Right cardiac atrium (tissue), 5 donors: ENCODE measurements at regions not wholly inside any gene's neighbourhood (a gene's known extent, or its start where the extent isn't known, plus 50 kb on each side); places are given as distances from the start of the nearest gene placed in this dataset.

Experiments used
- ATAC-seq, 2 donors: fragments of 200-7000 bp; cut with Tn5 transposase; one replicate each; pipeline versions ENCODE4 v1.8.0 to v1.9.1; 2020; ENCODE audit warnings: moderate library complexity in 2 of 2, mild to moderate bottlenecking in 1 of 2
- DNase-seq, 3 donors: peaks; one replicate each; pipeline ENCODE4 v3.0.0-alpha.2; 2020
- H3K27ac ChIP-seq: one replicate; pipeline ENCODE4 v1.5.1; 2013; ENCODE audit warnings: mild to moderate bottlenecking, low read length, control low read depth, moderate library complexity
- H3K27me3 ChIP-seq: one replicate; pipeline ENCODE4 v1.6.1; 2013; ENCODE audit not compliant: control insufficient read depth, insufficient read depth
- H3K4me1 ChIP-seq: one replicate; pipeline ENCODE4 v1.6.1; 2013; ENCODE audit warnings: low read length; ENCODE audit not compliant: control insufficient read depth, insufficient read depth
- H3K4me3 ChIP-seq: one replicate; pipeline ENCODE4 v1.5.1; 2013; ENCODE audit warnings: low read length, control low read depth
- H3K9me3 ChIP-seq: one replicate; pipeline ENCODE4 v1.6.1; 2013; ENCODE audit warnings: low read length; ENCODE audit not compliant: control insufficient read depth
- WGBS: extraction: QIAGEN DNeasy Blood & Tissue Kit; methylation state at CpG from one replicate; pipeline ENCODE4 v1.1.7; 2013; 5-methylcytosine and 5-hydroxymethylcytosine counted together
- intact Hi-C, 4 donors: fragments of 100-400 bp; cut with DNase I; formaldehyde crosslinking; loops; one replicate each; pipeline versions ENCODE4 v1.11.0 to v1.14.0; 2022 to 2023
- donor health status: healthy with polysubstance abuse.
- donor health status: DM: no; HTN: yes; CAD: no.
- donor health status: DM: no; HTN: no; CAD: no.
- donor health status: DM: no; HTN: yes; CAD: no; lungs with severe emphysema.
- donor health status: DM: yes; HTN: yes; CAD: no.

GRCh38 chr14:35988550-35988949 lies 162.4 kb downstream of the BRMS1L start:
- 87% methylated on average over 7 of the region's 7 CpGs for WGBS
- ATAC-seq: no peak
- DNase-seq: no peak
- H3K27ac ChIP-seq: no peak overlapping the region
- no peaks in the 10 kb centered on the region for H3K27me3 ChIP-seq
- intact Hi-C loops: no loop called here
- H3K4me3 ChIP-seq: no peak overlapping the region
- H3K4me1 ChIP-seq: no peaks in the 10 kb centered on the region
- no peaks in the 10 kb centered on the region for H3K9me3 ChIP-seq

- WGBS: 76% methylated on average over 3 of the region's 3 CpGs
- ATAC-seq: no peak
These were observed 161.6 kb downstream of the BRMS1L start for GRCh38 chr14:35987731-35988130.

GRCh38 chr14:35986219-35986573 lies 160.1 kb downstream of the BRMS1L start:
- ATAC-seq: no peak
- no peak for DNase-seq
- H3K9me3 ChIP-seq: no peaks in the 10 kb centered on the region
- no peaks in the 10 kb centered on the region for H3K4me1 ChIP-seq
- H3K27me3 ChIP-seq: no peaks in the 10 kb centered on the region
- H3K27ac ChIP-seq: no peak overlapping the region
- WGBS: 83% methylated on average over 2 of the region's 2 CpGs
- H3K4me3 ChIP-seq: no peak overlapping the region
- intact Hi-C loops: no loop called here

More at GRCh38 chr14:35987731-35988130, 161.6 kb downstream of the BRMS1L start:
- Histone ChIP-seq H3K4me3 (no peak overlapping the region), H3K27me3 (no peaks in the 10 kb centered on the region), H3K4me1 (no peaks in the 10 kb centered on the region), H3K9me3 (no peaks in the 10 kb centered on the region), H3K27ac (no peak overlapping the region)
- DNase-seq: no peak
- intact Hi-C loops: no loop called here

DNA sequence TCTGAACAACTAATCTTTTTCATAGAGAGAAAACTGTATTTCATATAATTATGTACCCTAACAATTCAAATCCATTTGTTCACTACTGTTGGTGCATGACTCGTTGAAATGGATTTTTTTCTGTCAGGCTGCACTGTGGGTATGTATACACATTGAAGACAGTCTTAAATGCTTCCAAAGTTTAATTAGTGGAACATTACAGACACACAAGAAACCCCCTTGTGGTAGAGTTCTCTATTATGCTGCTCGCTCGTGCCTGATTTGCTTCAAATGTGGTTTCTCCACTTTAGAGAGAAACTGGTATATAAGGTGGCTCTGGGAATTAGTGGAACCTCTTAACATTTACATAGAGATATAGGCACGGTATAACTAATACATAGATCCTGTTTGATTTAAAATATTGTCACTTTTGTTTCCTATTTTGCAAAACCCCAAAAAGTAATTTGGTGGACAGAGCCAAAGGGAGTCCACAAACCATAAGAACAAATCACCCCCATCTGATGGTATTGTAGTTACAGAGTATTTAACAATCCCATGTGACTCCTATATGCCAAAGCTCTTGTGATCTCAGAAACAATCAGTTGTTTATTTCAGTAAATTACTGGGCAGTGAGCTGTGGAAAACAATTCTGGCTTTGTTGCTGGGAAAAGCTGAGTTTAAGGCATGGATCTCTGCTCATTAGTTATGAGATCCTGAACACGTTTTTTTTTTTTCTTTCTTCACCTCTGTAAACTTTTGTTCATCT lies 159.5 kb downstream of the BRMS1L start:
- Histone ChIP-seq H3K4me3 (no peak overlapping the region), H3K27me3 (no peaks in the 10 kb centered on the region), H3K9me3 (no peaks in the 10 kb centered on the region), H3K4me1 (no peaks in the 10 kb centered on the region), H3K27ac (no peak overlapping the region)
- WGBS: 56% methylated on average over 5 of the region's 5 CpGs
- ATAC-seq (no peak), DNase-seq (no peak)
- intact Hi-C loops: no loop called here

DNA sequence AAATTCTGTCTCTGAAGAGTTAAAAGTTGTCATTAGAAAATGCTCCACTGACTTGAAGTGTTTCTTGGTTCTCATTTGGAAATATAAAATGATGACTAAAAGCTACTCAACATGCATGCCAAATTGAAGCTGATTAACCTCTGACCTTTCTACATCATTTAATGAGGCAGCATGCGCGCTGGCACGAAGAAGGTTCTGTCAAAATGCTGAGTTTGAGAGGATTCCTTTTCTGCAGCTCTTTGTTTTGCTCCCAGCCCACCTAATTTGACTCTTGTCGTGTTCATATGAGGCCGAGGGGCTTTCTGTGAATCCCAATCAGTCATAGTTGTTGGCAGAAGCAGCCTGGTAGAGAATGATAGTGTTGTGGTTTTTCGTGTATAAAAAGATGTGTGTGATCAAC lies 153.4 kb downstream of the BRMS1L start:
- ATAC-seq (no peak), DNase-seq (no peak)
- Histone ChIP-seq H3K4me3 (no peak overlapping the region), H3K9me3 (no peaks in the 10 kb centered on the region), H3K27me3 (no peaks in the 10 kb centered on the region), H3K27ac (no peak overlapping the region), H3K4me1 (no peaks in the 10 kb centered on the region)
- intact Hi-C loops: no loop called here
- WGBS: 73% methylated on average over 6 of the region's 6 CpGs

- no peak overlapping the region for H3K27ac ChIP-seq
- DNase-seq (no peak), ATAC-seq (no peak)
- intact Hi-C loops: no loop called here
- no peaks in the 10 kb centered on the region for H3K9me3 ChIP-seq
- H3K4me1 ChIP-seq: no peaks in the 10 kb centered on the region
- WGBS: 85% methylated on average over 5 of the region's 6 CpGs
- H3K4me3 ChIP-seq: no peak overlapping the region
- no peaks in the 10 kb centered on the region for H3K27me3 ChIP-seq
These were observed 152.4 kb downstream of the BRMS1L start for GRCh38 chr14:35978561-35978960.

DNA sequence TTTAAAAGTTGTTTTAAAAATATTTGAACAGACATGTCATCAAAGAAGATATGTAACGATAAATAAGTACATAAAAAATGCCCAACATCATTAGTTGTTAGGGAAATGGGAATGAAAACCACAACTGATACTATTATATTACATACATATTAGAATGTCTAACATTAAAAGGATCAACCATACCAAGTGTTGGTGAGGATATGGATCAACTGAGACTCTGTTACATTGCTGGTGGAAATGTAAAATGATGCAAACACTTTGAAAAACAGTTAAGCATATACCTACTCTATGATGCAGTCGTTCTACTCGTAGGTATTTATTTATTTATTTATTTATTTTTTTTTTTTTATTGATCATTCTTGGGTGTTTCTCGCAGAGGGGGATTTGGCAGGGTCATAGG lies 149.7 kb downstream of the BRMS1L start:
- ATAC-seq (no peak), DNase-seq (no peak)
- Histone ChIP-seq H3K4me3 (no peak overlapping the region), H3K9me3 (no peaks in the 10 kb centered on the region), H3K4me1 (no peaks in the 10 kb centered on the region), H3K27me3 (no peaks in the 10 kb centered on the region), H3K27ac (no peak overlapping the region)
- WGBS: 93% methylated on average over 4 of the region's 4 CpGs
- intact Hi-C loops: no loop called here

DNA sequence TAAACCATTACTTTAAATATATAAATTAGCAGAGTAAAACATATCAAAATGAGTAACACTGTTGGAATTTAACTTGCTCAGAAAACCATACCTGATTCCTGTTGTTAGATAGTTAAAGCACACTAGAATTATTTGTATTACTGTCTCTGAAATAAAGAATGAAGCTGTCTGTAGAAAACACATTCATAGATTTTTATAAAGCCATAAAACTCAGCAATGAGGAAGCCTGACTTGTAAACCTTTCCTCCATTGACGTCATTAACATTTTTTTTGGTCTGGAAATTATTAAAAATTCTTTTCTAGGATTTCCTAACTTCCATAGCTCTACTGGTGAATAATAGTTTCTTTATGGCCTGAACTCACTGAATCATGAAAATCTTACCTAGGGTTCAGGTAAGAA lies 147.6 kb downstream of the BRMS1L start:
- DNase-seq (no peak), ATAC-seq (no peak)
- no peaks in the 10 kb centered on the region for H3K27me3 ChIP-seq
- intact Hi-C loops: no loop called here
- no peak overlapping the region for H3K4me3 ChIP-seq
- WGBS: 69% methylated on average over 1 of the region's 1 CpG
- no peaks in the 10 kb centered on the region for H3K9me3 ChIP-seq
- H3K4me1 ChIP-seq: no peaks in the 10 kb centered on the region
- no peak overlapping the region for H3K27ac ChIP-seq

DNA sequence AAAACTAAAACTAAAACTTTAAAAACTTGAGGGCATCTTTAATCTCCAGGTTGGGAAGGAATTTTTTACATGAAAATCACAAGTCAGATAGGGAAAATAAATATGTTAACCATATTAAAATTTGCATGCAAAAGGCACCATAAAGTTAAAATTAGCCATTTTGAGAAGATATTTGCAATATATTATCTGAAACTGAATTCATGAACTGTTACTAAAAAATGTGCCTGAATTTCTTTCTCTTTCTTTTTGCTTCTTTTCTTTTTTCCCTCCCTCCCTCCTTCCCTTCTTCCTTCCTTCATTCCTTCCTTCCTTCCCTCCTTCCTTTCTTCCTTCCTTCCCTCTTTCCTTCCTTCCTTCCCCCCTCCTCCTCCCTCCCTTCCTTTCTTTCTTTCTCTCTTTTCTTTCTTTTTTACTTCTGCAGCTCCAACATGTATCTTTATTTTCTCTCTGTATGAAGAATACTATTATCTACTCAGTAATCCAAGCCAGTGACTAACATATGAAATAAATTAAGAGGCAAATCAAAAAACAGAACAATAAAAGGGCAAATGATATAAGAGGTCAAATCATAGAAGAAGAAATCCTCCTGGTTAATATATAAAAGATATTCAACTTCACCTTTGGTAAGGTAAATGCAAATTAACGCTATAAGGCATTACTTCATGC lies 146.0 kb downstream of the BRMS1L start:
- Histone ChIP-seq H3K4me3 (no peak overlapping the region), H3K9me3 (no peaks in the 10 kb centered on the region), H3K27ac (no peak overlapping the region), H3K27me3 (no peaks in the 10 kb centered on the region), H3K4me1 (no peaks in the 10 kb centered on the region)
- intact Hi-C loops: no loop called here
- ATAC-seq (no peak), DNase-seq (no peak)
- WGBS: 90% methylated on average over 1 of the region's 1 CpG

- H3K4me1 ChIP-seq: no peaks in the 10 kb centered on the region
- H3K9me3 ChIP-seq: no peaks in the 10 kb centered on the region
- H3K4me3 ChIP-seq: no peak overlapping the region
- ATAC-seq (no peak), DNase-seq (no peak)
- no peaks in the 10 kb centered on the region for H3K27me3 ChIP-seq
- H3K27ac ChIP-seq: no peak overlapping the region
- 68% methylated on average over 3 of the region's 3 CpGs for WGBS
- intact Hi-C loops: no loop called here
These were observed 143.2 kb downstream of the BRMS1L start for GRCh38 chr14:35969310-35969709.

GRCh38 chr14:35965400-35965799 lies 139.3 kb downstream of the BRMS1L start:
- no peak for ATAC-seq

More at GRCh38 chr14:35965400-35965799, 139.3 kb downstream of the BRMS1L start:
- no peaks in the 10 kb centered on the region for H3K9me3 ChIP-seq
- intact Hi-C loops: no loop called here
- H3K27me3 ChIP-seq: no peaks in the 10 kb centered on the region
- 69% methylated on average over 2 of the region's 2 CpGs for WGBS
- H3K27ac ChIP-seq: no peak overlapping the region
- H3K4me3 ChIP-seq: no peak overlapping the region
- DNase-seq: no peak
- H3K4me1 ChIP-seq: no peaks in the 10 kb centered on the region
